Hypothalamus (tissue), 51 donors: ENCODE measurements at regions not wholly inside any gene's neighbourhood (a gene's known extent, or its start where the extent isn't known, plus 50 kb on each side); places are given as distances from the start of the nearest gene placed in this dataset.
"Not testable (repeated sequence)": the region's sequence is repeated elsewhere in the genome, so short reads cannot be mapped to it uniquely, and the experiment has no call there.

Experiments used
- DNase-seq, 51 donors: peaks; one replicate each; lab custom pipeline; 2025; lab: John Stamatoyannopoulos, UW

GRCh38 chr2:144133936-144134665 lies 385.8 kb downstream of the ZEB2 start:
- no peak for DNase-seq

- DNase-seq, result no peak
These were observed 387.6 kb downstream of the ZEB2 start for GRCh38 chr2:144132357-144132756.

- DNase-seq, result no peak
These were observed 388.9 kb downstream of the ZEB2 start for GRCh38 chr2:144131042-144131441.

GRCh38 chr2:144130551-144130950 lies 389.4 kb downstream of the ZEB2 start:
- DNase-seq, result no peak

GRCh38 chr2:144128130-144128746 lies 391.7 kb downstream of the ZEB2 start:
- no peak for DNase-seq

- DNase-seq, result no peak
These were observed 392.2 kb downstream of the ZEB2 start for GRCh38 chr2:144127693-144128092.

GRCh38 chr2:144126302-144126701 lies 393.6 kb downstream of the ZEB2 start:
- DNase-seq, result no peak

- no peak for DNase-seq
These were observed 394.2 kb downstream of the ZEB2 start for GRCh38 chr2:144125751-144126150.

- no peak for DNase-seq
These were observed 395.0 kb downstream of the ZEB2 start for GRCh38 chr2:144124882-144125281.

GRCh38 chr2:144120487-144120886 lies 399.4 kb downstream of the ZEB2 start:
- no peak for DNase-seq

GRCh38 chr2:144117086-144117485 lies 402.8 kb downstream of the ZEB2 start:
- DNase-seq, result no peak

GRCh38 chr2:144115739-144116291 lies 404.1 kb downstream of the ZEB2 start:
- DNase-seq, result no peak

GRCh38 chr2:144114760-144115159 lies 405.2 kb downstream of the ZEB2 start:
- DNase-seq, result no peak

- DNase-seq, result no peak
These were observed 408.5 kb downstream of the ZEB2 start for GRCh38 chr2:144111437-144111836.

- DNase-seq, result not testable (repeated sequence)
These were observed 413.8 kb downstream of the ZEB2 start for GRCh38 chr2:144106104-144106503.

- no peak for DNase-seq
These were observed 417.5 kb downstream of the ZEB2 start for GRCh38 chr2:144102386-144102785.

- DNase-seq, result no peak
These were observed 420.0 kb downstream of the ZEB2 start for GRCh38 chr2:144099780-144100377.

GRCh38 chr2:144099340-144099739 lies 420.6 kb downstream of the ZEB2 start:
- no peak for DNase-seq

GRCh38 chr2:144097440-144098225 lies 422.3 kb downstream of the ZEB2 start:
- DNase-seq, result no peak

GRCh38 chr2:144096531-144096930 lies 423.4 kb downstream of the ZEB2 start:
- no peak for DNase-seq
